Thyroid gland (tissue), 4 donors: ENCODE measurements at regions not wholly inside any gene's neighbourhood (a gene's known extent, or its start where the extent isn't known, plus 50 kb on each side); places are given as distances from the start of the nearest gene placed in this dataset.

ENCODE experiments used
- POLR2A ChIP-seq, 2 donors: fragments of 450-650 bp; IDR thresholded peaks; one replicate each; pipeline ENCODE4 v1.6.1; 2017; ENCODE audit warnings: antibody characterized with exemption in 2 of 2, mild to moderate bottlenecking in 2 of 2, moderate library complexity in 1 of 2
- TF ChIP-seq, protein P1 (sequence below), 6 experiments: fragments of 200-600 bp in 3 of 6; fragments of 450-650 bp in 3 of 6; sonication (generic) in 3 of 6; IDR thresholded peaks; one replicate each; pipeline ENCODE4 v1.5.1; 2016 to 2019; ENCODE audit warnings: antibody characterized with exemption in 6 of 6, mild to moderate bottlenecking in 2 of 6, inconsistent platforms in 1 of 6, moderate library complexity in 1 of 6

DNA sequence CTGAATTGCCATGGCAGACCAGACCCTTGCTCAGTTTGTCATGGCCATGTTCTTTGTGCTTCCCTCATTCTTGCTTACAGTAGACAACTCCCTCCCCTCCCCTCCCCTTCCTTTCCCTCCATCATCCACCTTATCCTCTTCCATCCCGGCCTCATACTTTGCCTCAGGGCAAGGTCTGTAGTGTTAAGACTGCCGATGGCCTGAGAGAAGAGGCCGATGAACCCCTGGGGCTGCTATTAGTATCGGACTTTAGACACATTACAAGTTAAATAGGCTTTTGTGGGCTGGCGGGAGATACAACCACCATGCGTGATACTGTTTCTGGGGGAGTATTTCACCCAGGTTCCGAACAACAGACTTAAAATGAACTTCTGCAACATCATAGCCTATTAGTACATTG is 364.5 kb upstream of the ZFHX3 start:
- TF ChIP-seq, protein P1, sequence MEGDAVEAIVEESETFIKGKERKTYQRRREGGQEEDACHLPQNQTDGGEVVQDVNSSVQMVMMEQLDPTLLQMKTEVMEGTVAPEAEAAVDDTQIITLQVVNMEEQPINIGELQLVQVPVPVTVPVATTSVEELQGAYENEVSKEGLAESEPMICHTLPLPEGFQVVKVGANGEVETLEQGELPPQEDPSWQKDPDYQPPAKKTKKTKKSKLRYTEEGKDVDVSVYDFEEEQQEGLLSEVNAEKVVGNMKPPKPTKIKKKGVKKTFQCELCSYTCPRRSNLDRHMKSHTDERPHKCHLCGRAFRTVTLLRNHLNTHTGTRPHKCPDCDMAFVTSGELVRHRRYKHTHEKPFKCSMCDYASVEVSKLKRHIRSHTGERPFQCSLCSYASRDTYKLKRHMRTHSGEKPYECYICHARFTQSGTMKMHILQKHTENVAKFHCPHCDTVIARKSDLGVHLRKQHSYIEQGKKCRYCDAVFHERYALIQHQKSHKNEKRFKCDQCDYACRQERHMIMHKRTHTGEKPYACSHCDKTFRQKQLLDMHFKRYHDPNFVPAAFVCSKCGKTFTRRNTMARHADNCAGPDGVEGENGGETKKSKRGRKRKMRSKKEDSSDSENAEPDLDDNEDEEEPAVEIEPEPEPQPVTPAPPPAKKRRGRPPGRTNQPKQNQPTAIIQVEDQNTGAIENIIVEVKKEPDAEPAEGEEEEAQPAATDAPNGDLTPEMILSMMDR (IDR thresholded peaks at IDR 0.05): no peak
- TF ChIP-seq POLR2A (IDR thresholded peaks at IDR 0.05): no peak
